ENCODE measurements at regions not wholly inside any gene's neighbourhood (a gene's known extent, or its start where the extent isn't known, plus 50 kb on each side); places are given as distances from the start of the nearest gene placed in this dataset.

GRCh38 chr17:12492450-12492849 lies 173.2 kb upstream of the MYOCD start:
- no peaks in the 10 kb centered on the region for H3K27me3 Mint-ChIP-seq (ENCODE audit: insufficient read depth, low read depth)
- no peak overlapping the region for H3K9ac ChIP-seq

GRCh38 chr17:12505866-12506265 lies 159.8 kb upstream of the MYOCD start:
- Mint-ChIP-seq H3K4me3 (no peak overlapping the region), H3K27ac (no peak overlapping the region), H3K36me3 (no peaks in the 10 kb centered on the region), H3K9me3 (no peaks in the 10 kb centered on the region), H3K4me1 (no peaks in the 10 kb centered on the region), H3K27me3 (ENCODE audit: insufficient read depth, low read depth) (no peaks in the 10 kb centered on the region)
- H3K27me3 ChIP-seq, result no peaks in the 10 kb centered on the region
- no peak overlapping the region for H3K9ac ChIP-seq
- DNase-seq (ENCODE audit: low spot score), result no peak
- no peaks in the 10 kb centered on the region for H3K36me3 ChIP-seq
- H3K4me2 ChIP-seq, result no peak overlapping the region
- H3K79me2 ChIP-seq (ENCODE audit: low read depth), result no peaks in the 10 kb centered on the region
- H3K4me1 ChIP-seq, result no peaks in the 10 kb centered on the region
- H3K27ac ChIP-seq, result no peak overlapping the region
- H2AFZ ChIP-seq (replicated peaks), result no peak overlapping the region
- H3K4me3 ChIP-seq, result no peak overlapping the region
- H3F3A ChIP-seq (ENCODE audit: low read depth), result no peaks in the 10 kb centered on the region
- no peak for TF ChIP-seq CTCF (IDR thresholded peaks at IDR 0.05)
- no peak for TF ChIP-seq EZH2 (IDR thresholded peaks at IDR 0.05)
- TF ChIP-seq EZH2phosphoT487 (IDR thresholded peaks at IDR 0.05), result no peak
- no peaks in the 10 kb centered on the region for H4K20me1 ChIP-seq (ENCODE audit: low read depth)
- no peaks in the 10 kb centered on the region for H3K9me3 ChIP-seq (ENCODE audit: low read depth)

More at GRCh38 chr17:12492450-12492849, 173.2 kb upstream of the MYOCD start:
- TF ChIP-seq EZH2 (IDR thresholded peaks at IDR 0.05) (no peak), EZH2phosphoT487 (IDR thresholded peaks at IDR 0.05) (no peak), CTCF (IDR thresholded peaks at IDR 0.05) (no peak)
- H3K9me3 Mint-ChIP-seq, result no peaks in the 10 kb centered on the region
- Histone ChIP-seq H3K9me3 (ENCODE audit: low read depth) (no peaks in the 10 kb centered on the region), H3K27ac (no peak overlapping the region), H3K36me3 (no peaks in the 10 kb centered on the region), H3F3A (ENCODE audit: low read depth) (no peaks in the 10 kb centered on the region), H3K27me3 (no peaks in the 10 kb centered on the region), H3K4me3 (no peak overlapping the region), H3K4me2 (no peak overlapping the region), H2AFZ (replicated peaks) (no peak overlapping the region), H4K20me1 (ENCODE audit: low read depth) (no peaks in the 10 kb centered on the region), H3K4me1 (no peaks in the 10 kb centered on the region), H3K79me2 (ENCODE audit: low read depth) (no peaks in the 10 kb centered on the region)
- H3K36me3 Mint-ChIP-seq, result no peaks in the 10 kb centered on the region
- no peak overlapping the region for H3K27ac Mint-ChIP-seq
- no peak for DNase-seq (ENCODE audit: low spot score)
- no peak overlapping the region for H3K4me3 Mint-ChIP-seq
- H3K4me1 Mint-ChIP-seq, result peaks cover 2% of the 10 kb centered on the region

- no peak for DNase-seq (ENCODE audit: low spot score)
- H3K36me3 ChIP-seq, result no peaks in the 10 kb centered on the region
Observed at GRCh38 chr17:12507026-12507595, 158.6 kb upstream of the MYOCD start.

More at GRCh38 chr17:12507026-12507595, 158.6 kb upstream of the MYOCD start:
- TF ChIP-seq EZH2 (IDR thresholded peaks at IDR 0.05) (no peak), CTCF (IDR thresholded peaks at IDR 0.05) (no peak), EZH2phosphoT487 (IDR thresholded peaks at IDR 0.05) (no peak)
- H3K4me3 ChIP-seq, result no peak overlapping the region
- no peaks in the 10 kb centered on the region for H3K36me3 Mint-ChIP-seq
- no peaks in the 10 kb centered on the region for H4K20me1 ChIP-seq (ENCODE audit: low read depth)
- no peaks in the 10 kb centered on the region for H3K4me1 Mint-ChIP-seq
- H3K4me3 Mint-ChIP-seq, result no peak overlapping the region
- H3K27ac ChIP-seq, result no peak overlapping the region
- H3K9me3 ChIP-seq (ENCODE audit: low read depth), result no peaks in the 10 kb centered on the region
- no peaks in the 10 kb centered on the region for H3K79me2 ChIP-seq (ENCODE audit: low read depth)
- peak overlapping the region; percentile 60 for H2AFZ ChIP-seq (replicated peaks)
- H3F3A ChIP-seq (ENCODE audit: low read depth), result no peaks in the 10 kb centered on the region
- H3K9ac ChIP-seq, result no peak overlapping the region
- no peaks in the 10 kb centered on the region for H3K27me3 ChIP-seq
- H3K4me1 ChIP-seq, result no peaks in the 10 kb centered on the region
- no peak overlapping the region for H3K4me2 ChIP-seq
- no peaks in the 10 kb centered on the region for H3K9me3 Mint-ChIP-seq
- H3K27ac Mint-ChIP-seq, result no peak overlapping the region
- no peaks in the 10 kb centered on the region for H3K27me3 Mint-ChIP-seq (ENCODE audit: insufficient read depth, low read depth)

All from neural progenitor cell (in vitro differentiated cells).